ENCODE measurements at regions not wholly inside any gene's neighbourhood (a gene's known extent, or its start where the extent isn't known, plus 50 kb on each side); places are given as distances from the start of the nearest gene placed in this dataset.

GRCh38 chr5:56460195-56460546 lies 227.0 kb upstream of the ANKRD55 start:
- Histone ChIP-seq H3K4me1 (ENCODE audit: control insufficient read depth in 1 of 2, insufficient read depth in 1 of 2, low read depth in 1 of 2, low read length in 1 of 2) (peaks cover 3 to 4% of the 10 kb centered on the region in 2 experiments), H3K36me3 (no peaks in the 10 kb centered on the region), H3K4me3 (ENCODE audit: low read depth in 1 of 2, low read length in 1 of 2) (no peak overlapping the region), H3K27ac (no peak overlapping the region), H3K27me3 (no peaks in the 10 kb centered on the region), H3K9me3 (no peaks in the 10 kb centered on the region)
- no peak for TF ChIP-seq CTCF (IDR thresholded peaks at IDR 0.05)

- Histone ChIP-seq H3K27me3 (no peaks in the 10 kb centered on the region), H3K4me3 (ENCODE audit: low read depth in 1 of 2, low read length in 1 of 2) (no peak overlapping the region), H3K27ac (no peak overlapping the region), H3K4me1 (ENCODE audit: control insufficient read depth in 1 of 2, insufficient read depth in 1 of 2, low read depth in 1 of 2, low read length in 1 of 2) (peaks cover 3 to 4% of the 10 kb centered on the region in 2 experiments), H3K36me3 (no peaks in the 10 kb centered on the region), H3K9me3 (no peaks in the 10 kb centered on the region)
- no peak for TF ChIP-seq CTCF (IDR thresholded peaks at IDR 0.05)
Observed at GRCh38 chr5:56459394-56460194, 226.5 kb upstream of the ANKRD55 start.

GRCh38 chr5:56457887-56458812 lies 225.0 kb upstream of the ANKRD55 start:
- peaks cover 12 to 17% of the 10 kb centered on the region in 2 experiments for H3K4me1 ChIP-seq (ENCODE audit: control insufficient read depth in 1 of 2, insufficient read depth in 1 of 2, low read depth in 1 of 2, low read length in 1 of 2)
- H3K36me3 ChIP-seq, result no peaks in the 10 kb centered on the region
- no peak for TF ChIP-seq CTCF (IDR thresholded peaks at IDR 0.05)
- no peaks in the 10 kb centered on the region for H3K27me3 ChIP-seq
- no peaks in the 10 kb centered on the region for H3K9me3 ChIP-seq
- no peak overlapping the region for H3K27ac ChIP-seq
- no peak overlapping the region for H3K4me3 ChIP-seq (ENCODE audit: low read depth in 1 of 2, low read length in 1 of 2)

GRCh38 chr5:56456002-56456401 lies 222.9 kb upstream of the ANKRD55 start:
- TF ChIP-seq CTCF (IDR thresholded peaks at IDR 0.05), result no peak
- H3K27ac ChIP-seq, result no peak overlapping the region
- peaks cover 12 to 17% of the 10 kb centered on the region in 2 experiments for H3K4me1 ChIP-seq (ENCODE audit: control insufficient read depth in 1 of 2, insufficient read depth in 1 of 2, low read depth in 1 of 2, low read length in 1 of 2)
- H3K27me3 ChIP-seq, result no peaks in the 10 kb centered on the region
- H3K4me3 ChIP-seq (ENCODE audit: low read depth in 1 of 2, low read length in 1 of 2), result no peak overlapping the region
- no peaks in the 10 kb centered on the region for H3K9me3 ChIP-seq
- no peaks in the 10 kb centered on the region for H3K36me3 ChIP-seq

- Histone ChIP-seq H3K36me3 (no peaks in the 10 kb centered on the region), H3K4me1 (ENCODE audit: control insufficient read depth in 1 of 2, insufficient read depth in 1 of 2, low read depth in 1 of 2, low read length in 1 of 2) (peaks cover 12 to 17% of the 10 kb centered on the region in 2 experiments), H3K27ac (no peak overlapping the region), H3K27me3 (no peaks in the 10 kb centered on the region), H3K4me3 (ENCODE audit: low read depth in 1 of 2, low read length in 1 of 2) (no peak overlapping the region), H3K9me3 (no peaks in the 10 kb centered on the region)
- no peak for TF ChIP-seq CTCF (IDR thresholded peaks at IDR 0.05)
Observed at GRCh38 chr5:56455417-56455816, 222.3 kb upstream of the ANKRD55 start.

Data from neutrophil (primary cell).